Hepatocyte (in vitro differentiated cells): ENCODE measurements at regions not wholly inside any gene's neighbourhood (a gene's known extent, or its start where the extent isn't known, plus 50 kb on each side); places are given as distances from the start of the nearest gene placed in this dataset.

Source experiments
- DNase-seq: peaks from one replicate; pipeline ENCODE4 v3.0.0-alpha.2; 2016; ENCODE audit warnings: low spot score
- H2AFZ ChIP-seq: fragments of 200-600 bp; sonication (generic); 2 replicates; pipeline ENCODE4 v1.6.0; 2016; ENCODE audit warnings: antibody characterized with exemption, mild to moderate bottlenecking
- H3K27ac ChIP-seq: fragments of 200-600 bp; sonication (generic); 2 replicates; pipeline ENCODE4 v1.5.1; 2016; ENCODE audit warnings: mild to moderate bottlenecking
- H3K27me3 ChIP-seq: fragments of 200-600 bp; sonication (generic); 2 replicates; pipeline ENCODE4 v1.6.1; 2016
- H3K36me3 ChIP-seq: fragments of 200-600 bp; sonication (generic); replicated peaks from 2 replicates; pipeline ENCODE4 v1.5.1; 2016; ENCODE audit warnings: low read depth; ENCODE audit not compliant: insufficient read depth
- H3K4me1 ChIP-seq: fragments of 200-600 bp; sonication (generic); 2 replicates; pipeline ENCODE4 v1.5.1; 2016; ENCODE audit warnings: mild to moderate bottlenecking, moderate library complexity; ENCODE audit not compliant: insufficient read depth
- H3K4me2 ChIP-seq: fragments of 200-600 bp; sonication (generic); 2 replicates; pipeline ENCODE4 v1.6.0; 2016
- H3K4me3 ChIP-seq: fragments of 200-600 bp; sonication (generic); 2 replicates; pipeline ENCODE4 v1.5.1; 2016; ENCODE audit warnings: mild to moderate bottlenecking
- H3K79me2 ChIP-seq: fragments of 200-600 bp; sonication (generic); 2 replicates; pipeline ENCODE4 v1.6.0; 2017; ENCODE audit warnings: mild to moderate bottlenecking
- H3K9me2 ChIP-seq: fragments of 200-600 bp; sonication (generic); replicated peaks from 2 replicates; pipeline ENCODE4 v1.6.0; 2017; ENCODE audit warnings: mild to moderate bottlenecking; ENCODE audit not compliant: insufficient read depth
- H3K9me3 ChIP-seq: fragments of 200-600 bp; sonication (generic); 2 replicates; pipeline ENCODE4 v1.5.1; 2016; ENCODE audit warnings: low read depth, mild to moderate bottlenecking
- H4K20me1 ChIP-seq: fragments of 200-600 bp; sonication (generic); 2 replicates; pipeline ENCODE4 v1.6.0; 2016; ENCODE audit warnings: mild to moderate bottlenecking; ENCODE audit not compliant: insufficient read depth, poor library complexity, severe bottlenecking
- CTCF ChIP-seq: fragments of 200-600 bp; sonication (generic); IDR thresholded peaks from 2 replicates; pipeline ENCODE4 v1.5.1; 2016; ENCODE audit warnings: antibody characterized with exemption, mild to moderate bottlenecking; ENCODE audit not compliant: poor library complexity
- EZH2 ChIP-seq: fragments of 200-600 bp; sonication (generic); IDR thresholded peaks from 2 replicates; pipeline ENCODE4 v1.6.1; 2016; ENCODE audit warnings: antibody characterized with exemption, mild to moderate bottlenecking, borderline replicate concordance
- EZH2phosphoT487 ChIP-seq: fragments of 200-600 bp; sonication (generic); IDR thresholded peaks from one replicate; pipeline ENCODE4 v1.6.1; 2018; ENCODE audit warnings: antibody characterized with exemption, mild to moderate bottlenecking, low read depth, moderate library complexity; ENCODE audit not compliant: unreplicated experiment, severe bottlenecking
- WGBS: methylation state at CpG from one replicate; pipeline ENCODE4 v1.1.6; 2016; ENCODE audit warnings: low lambda C conversion rate; ENCODE audit errors: missing lambda C conversion rate; 5-methylcytosine and 5-hydroxymethylcytosine counted together

DNA sequence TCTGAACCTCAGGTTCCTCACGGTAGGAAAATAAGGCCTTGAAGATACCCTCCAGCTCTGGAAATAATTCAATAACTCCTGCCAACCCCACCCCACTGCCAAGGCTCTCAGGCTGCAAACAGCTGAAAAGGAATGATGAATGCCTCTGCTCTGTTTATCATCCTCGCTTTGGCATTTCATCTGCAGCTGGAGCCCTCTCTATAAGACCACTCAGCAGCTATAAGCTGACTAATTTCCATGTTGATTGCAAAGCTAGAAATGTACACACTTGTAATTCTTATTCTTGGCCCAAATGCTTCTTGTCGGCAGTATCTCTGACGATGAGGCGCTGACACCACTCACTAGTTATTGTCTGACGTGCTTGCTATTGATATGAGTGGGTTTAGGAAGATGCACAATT, 408.4 kb upstream of the NMUR2 start:
- TF ChIP-seq EZH2phosphoT487 (no peak), EZH2 (no peak), CTCF (no peak)
- H3K4me2 ChIP-seq = no peak overlapping the region

GRCh38 chr5:152819891-152820290, 414.8 kb upstream of the NMUR2 start:
- DNase-seq = no peak
- Histone ChIP-seq H3K27ac (no peak overlapping the region), H2AFZ (no peak overlapping the region), H3K79me2 (no peaks in the 10 kb centered on the region), H3K9me3 (no peaks in the 10 kb centered on the region), H3K4me2 (no peak overlapping the region), H3K4me1 (no peaks in the 10 kb centered on the region), H4K20me1 (no peaks in the 10 kb centered on the region), H3K27me3 (no peaks in the 10 kb centered on the region), H3K36me3 (no peaks in the 10 kb centered on the region), H3K9me2 (no peaks in the 10 kb centered on the region), H3K4me3 (no peak overlapping the region)
- TF ChIP-seq CTCF (no peak), EZH2 (no peak), EZH2phosphoT487 (no peak)

More for the DNA sequence above, 408.4 kb upstream of the NMUR2 start:
- no peak overlapping the region for H3K4me3 ChIP-seq
- DNase-seq = no peak
- peak overlapping the region; percentile 43 for H3K27ac ChIP-seq
- no peaks in the 10 kb centered on the region for H3K27me3 ChIP-seq
- no peaks in the 10 kb centered on the region for H4K20me1 ChIP-seq
- WGBS = 57% methylated on average over 6 of the region's 6 CpGs
- H3K9me3 ChIP-seq = no peaks in the 10 kb centered on the region
- no peak overlapping the region for H2AFZ ChIP-seq
- H3K9me2 ChIP-seq = no peaks in the 10 kb centered on the region
- H3K79me2 ChIP-seq = no peaks in the 10 kb centered on the region
- H3K4me1 ChIP-seq = peaks cover 18% of the 10 kb centered on the region
- H3K36me3 ChIP-seq = no peaks in the 10 kb centered on the region

- H4K20me1 ChIP-seq = no peaks in the 10 kb centered on the region
- H3K36me3 ChIP-seq = no peaks in the 10 kb centered on the region
- no peak overlapping the region for H3K27ac ChIP-seq
- no peaks in the 10 kb centered on the region for H3K27me3 ChIP-seq
- H3K9me3 ChIP-seq = no peaks in the 10 kb centered on the region
- H3K79me2 ChIP-seq = no peaks in the 10 kb centered on the region
- H3K9me2 ChIP-seq = no peaks in the 10 kb centered on the region
- H3K4me2 ChIP-seq = no peak overlapping the region
- WGBS = 90% methylated on average over 3 of the region's 3 CpGs
- H2AFZ ChIP-seq = no peak overlapping the region
- H3K4me1 ChIP-seq = no peaks in the 10 kb centered on the region
- TF ChIP-seq CTCF = no peak
- no peak for DNase-seq
- H3K4me3 ChIP-seq = no peak overlapping the region
Observed at GRCh38 chr5:152824316-152824715, 419.2 kb upstream of the NMUR2 start.

DNA sequence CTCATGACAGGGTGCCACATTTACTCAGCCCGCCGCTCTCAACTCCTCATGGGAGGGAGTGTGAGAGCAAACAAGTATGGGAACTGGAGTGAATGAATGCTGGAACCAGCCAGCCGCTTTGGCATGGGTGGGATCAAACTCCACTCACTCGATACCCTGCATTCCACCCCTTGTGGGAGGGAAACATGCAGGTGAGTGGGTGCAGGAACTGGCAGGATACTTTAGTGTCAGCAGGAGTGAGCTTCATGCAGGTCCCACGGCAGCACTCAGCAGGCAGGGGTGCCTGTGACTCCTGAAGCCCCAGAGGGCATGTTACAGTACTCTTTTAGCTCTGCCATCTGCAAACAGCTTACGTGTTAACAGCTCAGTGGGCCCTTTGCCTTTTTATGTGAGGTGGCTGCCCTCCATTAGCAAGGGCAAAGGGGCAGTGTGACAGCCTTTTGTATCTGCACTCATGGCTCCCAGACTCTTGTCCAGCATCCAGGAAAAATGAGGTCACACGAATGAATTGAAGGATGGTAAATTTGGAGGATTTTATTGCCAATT, 433.2 kb upstream of the NMUR2 start:
- no peaks in the 10 kb centered on the region for H4K20me1 ChIP-seq
- WGBS = 74% methylated on average over 7 of the region's 7 CpGs
- no peak overlapping the region for H3K27ac ChIP-seq
- H3K4me2 ChIP-seq = no peak overlapping the region
- H3K9me3 ChIP-seq = no peaks in the 10 kb centered on the region
- TF ChIP-seq EZH2 (no peak), CTCF (no peak), EZH2phosphoT487 (no peak)
- no peaks in the 10 kb centered on the region for H3K9me2 ChIP-seq
- H3K4me1 ChIP-seq = no peaks in the 10 kb centered on the region
- H3K27me3 ChIP-seq = no peaks in the 10 kb centered on the region
- H3K36me3 ChIP-seq = no peaks in the 10 kb centered on the region
- no peaks in the 10 kb centered on the region for H3K79me2 ChIP-seq
- no peak overlapping the region for H3K4me3 ChIP-seq
- DNase-seq = no peak
- H2AFZ ChIP-seq = no peak overlapping the region
